Epithelial cell of proximal tubule (primary cell): ENCODE measurements at regions not wholly inside any gene's neighbourhood (a gene's known extent, or its start where the extent isn't known, plus 50 kb on each side); places are given as distances from the start of the nearest gene placed in this dataset.

ENCODE experiments used
- DNase-seq: peaks from one replicate; pipeline ENCODE4 v3.0.0-alpha.2; 2011; ENCODE audit warnings: low read depth
- H3K4me3 ChIP-seq: 2 replicates; pipeline ENCODE4 v1.5.1; 2011; ENCODE audit warnings: low read depth, mild to moderate bottlenecking, low read length
- TF ChIP-seq, protein P1 (sequence below): conservative IDR thresholded peaks from 2 replicates; pipeline ENCODE4 v1.5.1; 2012; ENCODE audit warnings: low read depth, mild to moderate bottlenecking, low read length

DNA sequence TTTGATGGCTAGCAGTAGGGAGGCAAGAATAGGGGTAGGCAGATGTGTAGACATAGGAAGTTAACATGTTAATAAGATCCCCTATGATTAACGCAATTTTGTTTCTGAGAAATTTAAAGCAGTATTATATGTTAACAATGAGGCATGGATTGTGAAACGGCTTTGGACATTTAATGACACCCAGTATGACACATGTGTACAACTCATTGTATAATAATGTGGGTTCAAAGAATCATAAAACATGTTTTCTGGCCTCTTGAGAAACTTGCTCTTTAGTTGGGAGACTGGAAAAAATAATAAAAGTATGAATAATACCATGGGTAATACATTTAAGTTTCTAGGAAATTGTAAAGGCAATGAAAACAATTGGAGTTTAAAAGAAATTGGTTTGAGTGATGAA lies 332.1 kb upstream of the CDH20 start:
- no peak for DNase-seq
- TF ChIP-seq, protein P1, sequence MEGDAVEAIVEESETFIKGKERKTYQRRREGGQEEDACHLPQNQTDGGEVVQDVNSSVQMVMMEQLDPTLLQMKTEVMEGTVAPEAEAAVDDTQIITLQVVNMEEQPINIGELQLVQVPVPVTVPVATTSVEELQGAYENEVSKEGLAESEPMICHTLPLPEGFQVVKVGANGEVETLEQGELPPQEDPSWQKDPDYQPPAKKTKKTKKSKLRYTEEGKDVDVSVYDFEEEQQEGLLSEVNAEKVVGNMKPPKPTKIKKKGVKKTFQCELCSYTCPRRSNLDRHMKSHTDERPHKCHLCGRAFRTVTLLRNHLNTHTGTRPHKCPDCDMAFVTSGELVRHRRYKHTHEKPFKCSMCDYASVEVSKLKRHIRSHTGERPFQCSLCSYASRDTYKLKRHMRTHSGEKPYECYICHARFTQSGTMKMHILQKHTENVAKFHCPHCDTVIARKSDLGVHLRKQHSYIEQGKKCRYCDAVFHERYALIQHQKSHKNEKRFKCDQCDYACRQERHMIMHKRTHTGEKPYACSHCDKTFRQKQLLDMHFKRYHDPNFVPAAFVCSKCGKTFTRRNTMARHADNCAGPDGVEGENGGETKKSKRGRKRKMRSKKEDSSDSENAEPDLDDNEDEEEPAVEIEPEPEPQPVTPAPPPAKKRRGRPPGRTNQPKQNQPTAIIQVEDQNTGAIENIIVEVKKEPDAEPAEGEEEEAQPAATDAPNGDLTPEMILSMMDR = no peak
- no peak overlapping the region for H3K4me3 ChIP-seq

- DNase-seq = no peak
- no peak overlapping the region for H3K4me3 ChIP-seq
- TF ChIP-seq, protein P1 = no peak
Measured at GRCh38 chr18:61006687-61007224, 326.5 kb upstream of the CDH20 start.

- H3K4me3 ChIP-seq = no peak overlapping the region
- TF ChIP-seq, protein P1 = no peak
- DNase-seq = no peak
Measured at GRCh38 chr18:61019338-61020301, 313.6 kb upstream of the CDH20 start.

- DNase-seq = no peak
- H3K4me3 ChIP-seq = no peak overlapping the region
Measured at GRCh38 chr18:61025596-61025995, 307.6 kb upstream of the CDH20 start.

GRCh38 chr18:61031626-61032025 lies 301.6 kb upstream of the CDH20 start:
- TF ChIP-seq, protein P1 = no peak
- no peak for DNase-seq
- H3K4me3 ChIP-seq = no peak overlapping the region

More at GRCh38 chr18:61025596-61025995, 307.6 kb upstream of the CDH20 start:
- TF ChIP-seq, protein P1 = no peak

DNA sequence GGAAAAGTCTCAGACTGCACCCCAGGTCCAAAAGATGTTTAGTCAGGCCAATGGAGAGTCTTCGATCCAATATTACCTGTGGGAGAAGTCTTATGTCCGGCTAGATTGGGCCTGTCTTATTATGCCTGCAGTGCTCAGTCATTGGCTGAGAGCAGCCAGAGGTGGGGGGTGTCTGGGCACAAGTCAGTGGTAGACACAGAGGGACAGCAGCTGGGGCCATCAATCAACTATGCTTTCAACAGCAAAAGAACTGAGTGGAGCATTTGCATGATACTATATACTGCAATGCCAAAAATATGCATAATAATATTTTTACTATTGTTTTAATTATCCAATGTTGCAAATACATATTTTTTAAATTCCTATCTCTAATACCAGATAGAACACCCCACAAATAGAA lies 298.6 kb upstream of the CDH20 start:
- no peak for DNase-seq
- H3K4me3 ChIP-seq = no peak overlapping the region
- TF ChIP-seq, protein P1 = no peak

GRCh38 chr18:61039251-61039650 lies 294.0 kb upstream of the CDH20 start:
- TF ChIP-seq, protein P1 = no peak
- no peak for DNase-seq
- H3K4me3 ChIP-seq = no peak overlapping the region
